DMS 273 treated with DMSO at 0.1 percent for 48 hours (cell line): ENCODE measurements at regions not wholly inside any gene's neighbourhood (a gene's known extent, or its start where the extent isn't known, plus 50 kb on each side); places are given as distances from the start of the nearest gene placed in this dataset.
"Not testable (repeated sequence)": the region's sequence is repeated elsewhere in the genome, so short reads cannot be mapped to it uniquely, and the experiment has no call there.

ENCODE experiments used
- DNase-seq: peaks from one replicate; lab custom pipeline; 2025; lab: John Stamatoyannopoulos, UW

DNA sequence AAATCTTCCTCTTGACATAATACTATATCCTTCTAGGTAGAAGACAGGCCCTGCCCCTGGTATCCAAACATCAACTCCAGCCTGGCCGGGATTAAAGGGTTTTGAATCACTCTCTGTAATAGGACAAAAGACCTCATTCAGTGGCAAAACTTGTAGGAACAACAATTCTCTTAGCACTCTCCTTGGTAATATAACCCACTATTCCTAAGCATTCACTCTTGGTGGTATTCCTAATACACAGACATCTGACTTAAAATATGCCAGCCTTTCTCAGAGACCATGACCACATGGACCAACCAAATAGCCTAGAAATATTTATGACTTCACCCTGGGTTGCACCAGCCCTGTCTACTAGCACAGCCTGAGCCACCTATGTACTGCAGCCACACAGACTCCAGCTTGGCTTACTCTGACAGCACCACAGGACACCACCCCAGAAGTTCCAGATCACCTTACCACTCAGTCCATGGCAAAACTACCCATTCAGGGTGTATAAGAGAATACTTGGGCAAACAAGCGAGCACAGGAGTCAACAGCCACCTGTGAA lies 244.9 kb upstream of the NEBL start:
- no peak for DNase-seq

DNA sequence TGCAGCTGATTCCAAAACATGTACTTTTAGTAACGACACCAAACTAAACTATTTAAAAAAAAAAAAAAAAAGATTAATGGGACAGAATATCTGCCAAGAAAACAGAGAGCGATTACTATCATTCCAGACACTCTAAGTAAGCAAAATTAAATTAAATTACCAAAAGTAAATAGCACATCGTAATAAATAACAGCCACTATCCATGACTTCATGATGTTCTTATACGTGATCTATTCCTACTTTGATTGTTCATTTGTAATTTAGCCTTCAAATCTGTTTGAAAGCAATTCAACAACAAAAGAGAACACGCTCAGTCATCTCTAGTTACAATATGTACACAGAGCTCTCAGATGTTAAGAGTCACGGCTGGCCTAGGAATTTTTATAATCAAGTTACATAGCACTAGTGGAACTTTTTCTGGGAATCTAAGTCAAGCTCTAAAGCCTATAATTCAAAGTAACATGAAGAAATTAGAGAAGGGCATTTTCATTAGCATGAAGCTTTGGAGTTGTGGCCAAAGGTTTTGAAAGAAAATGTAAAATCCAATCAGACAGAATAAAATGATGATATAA lies 241.7 kb upstream of the NEBL start:
- DNase-seq = no peak

DNA sequence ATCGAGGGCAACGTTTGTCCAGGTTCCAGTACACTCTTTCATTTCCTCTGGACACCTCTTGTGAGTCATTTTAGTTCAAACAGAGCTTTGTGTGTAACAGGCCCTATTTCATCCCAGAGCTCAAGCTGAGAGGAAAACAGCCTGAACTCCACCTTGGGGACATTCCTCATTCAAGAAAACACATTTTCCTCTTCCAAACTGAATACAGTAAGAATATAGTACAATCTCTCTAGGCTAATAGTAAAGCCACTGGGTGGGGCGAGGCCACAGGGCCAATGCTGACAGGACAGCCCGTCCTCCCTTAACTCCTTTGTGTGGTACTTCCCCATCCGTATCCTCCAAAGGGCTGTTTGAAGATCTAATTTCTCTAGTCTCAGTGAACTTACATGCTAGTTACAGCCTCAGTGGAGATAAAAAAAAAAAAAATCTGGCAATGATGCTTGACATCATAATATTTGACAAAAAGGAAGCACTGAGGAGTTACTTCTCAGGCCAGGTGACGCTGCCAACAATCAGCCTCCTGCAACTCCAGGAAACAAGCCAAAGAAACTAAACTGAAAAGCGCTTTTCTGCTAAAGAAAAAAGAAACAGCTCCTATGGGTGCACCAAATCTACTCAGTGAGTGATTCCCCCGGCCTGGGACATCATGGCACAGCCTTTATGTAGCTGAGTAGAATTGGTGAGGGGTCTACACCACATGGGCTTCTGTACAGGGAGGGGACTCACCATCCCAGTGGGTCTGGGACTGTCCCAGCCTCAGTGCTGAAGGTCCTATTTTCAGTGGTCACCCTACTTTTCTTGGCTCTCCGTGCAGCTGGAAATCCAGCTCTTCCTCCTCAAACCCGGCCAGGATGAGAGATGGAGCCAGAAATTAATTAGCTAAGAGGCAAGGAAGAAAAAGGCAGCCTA lies 238.2 kb upstream of the NEBL start:
- DNase-seq = no peak

DNA sequence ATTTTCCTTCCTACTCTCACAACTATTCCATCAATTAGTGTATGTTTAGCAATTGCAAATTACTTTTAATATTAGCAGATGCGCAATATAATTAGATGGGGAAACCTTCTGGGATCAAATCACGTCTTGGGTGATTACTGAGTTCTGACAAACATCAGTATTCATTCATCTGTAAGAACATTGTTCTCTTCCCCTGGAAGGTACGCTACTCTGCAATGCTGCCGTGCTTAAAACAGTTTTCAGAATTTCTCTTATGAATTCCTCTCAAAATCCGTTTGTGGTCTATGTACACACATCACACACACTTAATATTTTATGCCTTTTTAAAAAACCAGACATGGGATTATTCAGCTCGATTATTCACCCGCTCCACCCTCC lies 237.5 kb upstream of the NEBL start:
- no peak for DNase-seq

DNA sequence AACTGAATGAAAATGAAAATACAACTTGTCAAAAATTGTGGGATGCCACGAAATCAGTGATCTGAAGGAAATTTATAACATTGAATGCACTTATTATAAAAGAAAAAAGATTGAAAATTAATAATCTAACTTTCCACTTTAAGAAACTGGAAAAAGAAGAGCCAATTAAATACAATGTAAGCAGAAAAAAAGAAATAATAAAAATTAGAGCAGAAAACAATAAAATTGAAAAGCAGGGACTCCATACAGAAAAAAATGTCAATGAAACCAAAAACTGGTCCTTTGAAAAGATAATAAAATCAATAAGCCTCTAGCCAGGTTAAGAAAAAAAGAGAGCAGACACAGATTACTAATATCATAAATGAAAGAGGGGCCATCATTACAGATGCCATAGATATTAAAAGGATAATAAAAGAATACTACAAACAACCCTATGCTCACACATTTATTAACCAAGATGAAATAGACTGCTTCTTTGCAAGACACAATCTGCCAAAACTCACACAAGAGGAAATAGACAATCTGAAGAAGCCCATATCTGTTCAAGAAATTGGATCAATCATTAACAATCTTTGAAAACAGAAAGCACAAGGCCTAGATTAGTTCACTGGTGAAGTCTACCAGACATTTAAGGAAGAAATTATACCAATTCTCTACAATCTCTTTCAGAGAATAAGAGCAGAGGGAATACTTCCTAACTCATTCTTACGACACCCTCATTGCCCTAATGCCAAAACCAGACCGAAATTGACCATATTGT lies 233.8 kb upstream of the NEBL start:
- DNase-seq = no peak

DNA sequence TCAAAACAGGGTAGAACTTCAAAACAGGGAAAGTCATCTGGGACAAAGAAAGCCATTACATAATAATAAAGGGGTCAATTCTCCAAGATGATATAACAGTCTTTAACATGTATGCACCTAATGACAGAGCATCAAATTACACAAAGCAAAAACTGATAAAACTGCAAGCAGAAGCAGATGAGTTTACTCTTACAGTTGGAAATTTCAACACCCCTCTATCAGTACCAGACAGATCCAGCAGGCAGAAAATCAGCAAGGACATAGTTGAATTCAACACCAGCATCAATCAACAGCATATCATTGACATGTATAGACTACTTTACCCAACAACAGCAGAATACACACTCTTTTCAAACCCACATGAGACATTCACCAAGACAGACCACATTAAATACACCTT lies 233.0 kb upstream of the NEBL start:
- DNase-seq = no peak

DNA sequence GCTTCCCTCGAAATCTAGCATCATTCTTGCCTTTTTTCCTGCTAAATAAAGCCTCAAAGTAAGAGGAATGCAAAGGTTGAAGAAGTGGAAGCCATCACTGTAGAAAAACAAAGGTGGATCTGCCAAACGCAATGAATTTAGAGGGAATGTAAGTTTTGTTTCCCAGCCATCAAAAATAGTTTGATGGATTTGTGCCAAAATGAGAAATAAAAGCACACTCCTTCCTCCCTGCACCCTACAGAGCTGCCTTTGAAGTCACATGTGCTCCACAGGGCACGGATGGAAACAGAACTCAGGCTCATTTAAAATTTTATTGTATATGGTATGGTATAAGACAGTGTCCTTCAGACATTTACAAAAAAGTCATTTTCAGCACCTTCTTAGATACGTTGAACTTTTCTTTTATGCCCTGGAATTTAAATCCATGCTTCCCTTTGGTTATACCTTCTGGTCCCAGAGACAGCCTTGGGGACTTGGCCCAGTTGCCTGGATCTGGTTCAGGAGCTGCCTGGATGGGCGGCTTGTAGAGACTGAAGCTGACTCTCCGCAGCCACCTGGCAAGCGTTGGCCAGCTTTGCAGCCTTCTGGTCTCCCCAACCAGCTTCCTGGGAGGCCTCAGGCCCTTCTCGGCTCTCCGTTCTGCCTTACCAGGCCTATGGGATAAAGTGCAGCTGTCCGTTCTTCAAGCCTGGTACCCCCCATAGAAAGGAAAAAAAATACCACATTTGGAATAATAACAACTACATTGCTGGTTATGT lies 228.5 kb upstream of the NEBL start:
- DNase-seq = no peak

DNA sequence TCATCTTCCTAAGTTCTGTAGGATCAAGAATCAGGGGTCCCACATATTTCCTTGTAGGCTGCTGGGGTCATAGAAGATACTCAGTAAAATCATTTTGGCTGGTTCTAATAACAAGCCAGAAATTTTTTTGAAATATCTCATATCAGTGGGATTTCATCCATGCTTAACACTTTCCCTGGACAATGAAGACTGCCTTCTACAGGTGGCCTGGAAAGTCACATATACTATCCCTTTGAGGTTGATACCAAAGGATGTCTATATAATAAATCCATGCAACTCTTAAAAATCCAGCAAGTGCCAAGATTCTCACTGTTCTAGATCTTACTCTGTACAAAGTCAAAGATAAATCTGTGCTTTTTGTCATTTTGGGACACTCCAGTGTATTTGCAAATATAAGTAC lies 225.8 kb upstream of the NEBL start:
- DNase-seq = no peak

DNA sequence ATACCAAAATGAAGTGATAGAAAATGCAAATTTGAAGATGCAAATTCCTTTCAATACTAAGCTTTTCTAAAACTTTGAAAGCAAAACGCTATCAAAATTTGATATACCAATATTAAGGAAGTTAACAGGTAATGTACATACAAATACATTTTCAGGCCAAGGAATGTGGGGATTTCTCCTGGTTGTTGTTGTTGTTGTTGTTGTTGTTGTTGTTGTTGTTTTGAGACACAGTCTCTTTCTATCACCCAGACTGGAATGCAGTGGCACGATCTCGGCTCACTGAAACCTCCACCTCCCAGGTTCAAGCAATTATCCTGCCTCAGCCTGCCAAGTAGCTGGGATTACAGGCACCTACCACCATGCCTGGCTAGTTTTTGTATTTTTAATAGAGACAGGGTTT lies 224.7 kb upstream of the NEBL start:
- DNase-seq = not testable (repeated sequence)

DNA sequence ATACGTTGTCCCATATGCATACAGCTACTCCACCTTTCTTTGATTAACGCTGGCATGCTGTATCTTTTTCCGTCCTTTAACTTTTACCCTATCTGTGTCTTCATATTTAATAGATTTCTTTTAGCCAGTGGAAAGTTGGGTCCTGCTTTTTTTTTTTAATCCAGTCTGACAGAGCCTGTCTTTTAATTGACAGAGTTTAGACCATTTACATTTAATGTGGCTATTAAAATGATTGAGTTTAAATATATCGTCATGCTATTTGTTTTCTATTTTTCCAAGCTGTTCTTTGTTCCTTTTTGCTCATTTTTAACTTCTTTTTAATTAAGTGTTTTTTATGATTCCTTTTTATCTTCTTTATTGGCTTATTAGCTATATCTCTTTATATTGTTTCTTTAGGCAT lies 217.6 kb upstream of the NEBL start:
- no peak for DNase-seq

DNA sequence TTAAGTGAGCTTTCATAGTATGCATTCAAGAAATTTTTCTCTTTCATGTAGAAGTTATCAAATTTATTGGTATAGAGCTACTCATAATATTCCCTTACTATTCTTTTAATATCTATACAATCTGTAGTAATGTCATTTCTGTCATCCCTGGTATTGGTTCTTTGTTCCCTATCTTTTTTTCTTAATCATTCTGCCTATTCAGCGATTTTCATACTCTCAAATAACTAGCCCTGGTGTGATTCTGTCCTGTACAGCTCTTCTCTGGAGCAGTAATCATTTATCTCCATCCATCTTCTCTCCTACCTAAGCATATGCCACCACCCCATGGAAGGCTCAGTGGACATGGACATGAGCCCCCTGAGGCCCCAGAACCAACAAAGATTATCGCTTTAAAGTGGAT lies 213.2 kb upstream of the NEBL start:
- DNase-seq = no peak

DNA sequence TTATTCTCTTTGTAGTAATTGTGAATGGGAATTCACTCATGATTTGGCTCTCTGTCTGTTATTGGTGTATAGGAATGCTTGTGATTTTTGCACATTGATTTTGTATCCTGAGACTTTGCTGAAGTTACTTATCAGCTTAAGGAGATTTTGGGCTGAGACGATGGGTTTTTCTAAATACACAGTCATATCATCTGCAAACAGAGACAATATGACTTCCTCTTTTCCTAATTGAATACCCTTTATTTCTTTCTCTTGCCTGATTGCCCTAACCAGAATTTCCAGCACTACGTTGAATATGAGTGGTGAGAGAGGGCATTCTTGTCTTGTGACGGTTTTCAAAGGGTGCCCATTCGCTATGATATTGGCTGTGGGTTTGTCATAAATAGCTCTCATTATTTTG lies 209.8 kb upstream of the NEBL start:
- DNase-seq = not testable (repeated sequence)

DNA sequence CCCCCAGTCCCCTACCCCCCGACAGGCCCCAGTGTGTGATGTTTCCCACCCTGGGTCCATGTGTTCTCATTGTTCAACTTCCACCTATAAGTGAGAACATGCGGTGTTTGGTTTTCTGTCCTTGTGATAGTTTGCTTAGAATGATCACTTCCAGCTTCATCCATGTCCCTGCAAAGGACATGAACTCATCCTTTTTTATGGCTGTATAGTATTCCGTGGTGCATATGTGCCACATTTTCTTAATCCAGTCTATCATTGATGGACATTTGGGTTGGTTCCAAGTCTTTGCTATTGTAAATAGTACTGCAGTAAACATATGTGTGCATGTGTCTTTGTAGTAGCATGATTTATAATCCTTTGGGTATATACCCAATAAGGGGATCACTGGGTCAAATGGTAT lies 208.2 kb upstream of the NEBL start:
- DNase-seq = not testable (repeated sequence)

DNA sequence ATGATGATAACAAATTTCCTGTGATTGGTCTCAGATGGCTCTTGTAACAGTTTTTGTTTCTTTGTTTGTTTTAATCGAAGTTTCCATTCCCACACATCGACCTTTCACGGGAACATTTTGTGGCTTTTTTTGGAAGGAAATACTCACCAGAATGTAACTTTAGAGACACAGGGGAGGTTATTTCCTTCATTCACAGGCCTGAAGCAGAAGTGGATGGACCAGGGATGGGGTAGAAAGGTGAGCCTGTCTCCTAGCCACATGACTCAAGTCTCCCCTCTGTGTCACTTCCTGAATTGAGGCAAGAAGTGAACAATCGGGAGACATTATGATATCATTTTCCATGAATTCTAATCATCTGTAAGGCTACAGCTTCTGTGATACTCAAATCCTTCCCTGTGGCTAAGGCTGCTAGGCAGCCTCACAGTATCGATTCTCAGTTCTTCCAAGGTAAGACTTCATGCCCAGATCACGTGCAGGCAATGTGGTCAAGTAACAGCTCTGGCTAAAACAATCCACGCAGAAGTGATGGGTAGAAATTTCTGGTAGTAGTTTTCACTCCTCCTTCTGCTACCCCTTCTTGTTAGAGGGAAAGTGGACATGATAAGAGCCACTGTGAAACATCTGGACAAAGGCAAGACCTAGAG lies 203.9 kb upstream of the NEBL start:
- DNase-seq = no peak

DNA sequence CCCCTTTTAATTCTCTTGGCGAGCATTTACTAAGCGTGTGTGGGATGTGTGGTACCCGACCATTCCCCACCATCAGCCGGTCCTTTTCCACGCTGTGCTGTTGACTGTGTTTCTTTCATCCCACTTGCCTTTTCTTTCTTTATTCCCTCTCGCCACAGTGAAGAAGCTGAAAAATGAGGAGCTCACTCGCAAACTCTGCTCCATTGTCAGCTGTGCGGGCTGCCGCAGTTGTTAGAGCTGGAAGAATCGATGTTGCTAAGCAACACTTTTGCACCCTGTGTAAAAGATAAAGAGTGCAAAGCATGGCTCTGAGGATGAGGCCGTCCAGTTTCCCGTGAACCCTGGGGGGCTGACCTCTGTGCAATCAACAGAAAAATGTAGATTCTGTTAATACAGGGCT lies 203.1 kb upstream of the NEBL start:
- no peak for DNase-seq

DNA sequence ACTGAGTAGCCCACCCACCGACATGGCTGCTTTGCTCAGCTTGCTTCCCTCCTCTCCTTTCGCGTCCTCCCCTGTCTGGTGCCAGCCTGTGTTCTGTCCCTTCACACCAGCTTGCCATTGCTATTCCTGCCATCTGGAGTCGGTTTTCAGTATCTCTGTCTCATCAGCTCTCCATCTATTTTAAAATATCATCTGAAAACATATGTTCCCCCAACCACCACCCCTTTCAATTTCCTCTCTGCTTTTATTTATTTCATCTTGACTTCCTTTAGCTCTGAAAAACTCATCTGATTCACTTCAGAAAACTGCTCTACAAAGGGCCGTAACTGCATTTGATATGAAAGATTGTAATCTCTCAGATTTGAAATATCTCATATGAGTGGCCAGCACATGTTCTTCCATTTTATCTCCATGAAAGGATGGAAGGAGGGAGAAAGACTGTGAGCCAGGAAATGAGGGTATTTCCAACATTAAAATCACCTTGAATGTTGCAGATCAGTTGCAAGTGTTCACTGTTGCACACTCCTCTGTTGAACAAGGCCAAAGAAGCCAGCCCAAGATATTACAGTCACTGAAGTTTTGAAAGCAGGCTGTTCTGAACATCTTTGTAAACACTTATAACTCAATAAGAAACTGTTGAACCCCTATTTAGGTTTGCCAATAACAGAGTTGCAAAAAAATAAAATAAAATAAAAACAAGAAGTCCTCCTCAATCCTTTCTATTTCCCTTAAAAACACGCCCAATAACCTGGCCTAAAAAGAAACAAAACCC lies 202.4 kb upstream of the NEBL start:
- no peak for DNase-seq

DNA sequence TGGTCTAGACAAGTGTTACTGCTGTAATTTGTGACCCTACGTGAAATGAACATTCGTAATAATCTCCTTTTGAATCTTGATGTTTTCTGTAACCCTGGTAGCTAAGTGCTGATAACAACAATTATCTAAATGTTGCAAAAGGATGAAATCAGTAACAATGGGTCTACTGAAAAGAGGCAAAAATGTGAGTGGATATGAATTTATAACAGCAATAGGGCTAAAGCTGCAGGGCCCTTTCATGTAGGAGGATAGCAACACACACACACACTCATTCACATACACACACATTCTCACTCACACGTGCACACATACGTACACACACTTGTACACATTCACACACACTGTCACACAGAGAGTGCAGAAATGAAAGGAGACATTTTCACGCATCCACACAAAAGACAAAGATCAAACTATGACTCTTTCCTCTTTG lies 200.8 kb upstream of the NEBL start:
- DNase-seq = no peak

DNA sequence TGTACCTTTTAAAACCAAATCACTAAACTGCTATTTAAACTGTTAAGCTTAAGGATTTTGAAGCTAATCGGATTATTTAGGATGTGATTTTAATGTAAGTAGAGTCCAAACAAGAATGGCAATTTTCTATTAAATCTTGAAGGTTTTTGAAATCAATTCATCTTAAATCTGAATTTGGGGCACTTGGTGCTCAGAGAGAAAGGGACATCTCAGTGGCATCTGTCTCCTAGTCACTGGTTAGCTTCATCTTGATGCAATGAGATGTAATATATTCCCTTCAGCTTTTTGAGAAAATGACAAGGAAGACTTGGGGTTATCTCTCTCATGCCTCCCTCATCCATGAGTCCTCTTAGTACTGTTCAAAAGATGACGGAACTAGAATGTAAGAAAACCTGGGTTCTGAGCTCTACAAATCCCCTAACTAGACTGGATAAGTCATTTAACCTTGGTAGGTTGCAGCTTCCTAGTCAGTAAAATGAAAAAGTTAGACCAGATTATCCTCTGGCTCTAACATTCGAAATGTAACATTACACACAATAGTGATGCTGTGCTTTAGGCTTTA lies 198.5 kb upstream of the NEBL start:
- no peak for DNase-seq

DNA sequence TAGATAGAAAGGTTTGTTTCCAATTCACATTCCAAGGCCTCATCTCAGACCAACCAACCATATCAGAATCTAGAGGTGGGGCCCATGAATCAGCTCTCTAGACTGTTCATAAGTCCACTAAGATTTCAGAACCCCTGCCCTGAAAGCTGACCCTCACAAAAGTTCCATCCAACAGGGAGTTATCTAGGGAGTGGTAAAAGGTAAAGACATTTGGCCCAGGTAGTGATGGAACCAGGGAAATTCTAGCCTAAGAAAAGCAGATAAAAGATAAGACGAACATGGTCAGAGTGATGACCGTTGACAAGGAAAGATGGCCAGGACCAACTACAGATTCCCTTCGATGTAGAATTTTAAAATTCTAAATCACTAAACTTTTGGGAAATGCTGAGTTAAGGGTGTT lies 198.0 kb upstream of the NEBL start:
- DNase-seq = no peak
